SKM-1 treated with dmso at 0.1 percent for 144 hours (cell line): ENCODE measurements at regions not wholly inside any gene's neighbourhood (a gene's known extent, or its start where the extent isn't known, plus 50 kb on each side); places are given as distances from the start of the nearest gene placed in this dataset.
A peak's percentile ranks its signal among the peaks of the same experiment; 100 is the strongest.

ENCODE experiments used
- DNase-seq: peaks from one replicate; lab custom pipeline; 2025; ENCODE audit not compliant: unreplicated experiment; lab: John Stamatoyannopoulos, UW

DNA sequence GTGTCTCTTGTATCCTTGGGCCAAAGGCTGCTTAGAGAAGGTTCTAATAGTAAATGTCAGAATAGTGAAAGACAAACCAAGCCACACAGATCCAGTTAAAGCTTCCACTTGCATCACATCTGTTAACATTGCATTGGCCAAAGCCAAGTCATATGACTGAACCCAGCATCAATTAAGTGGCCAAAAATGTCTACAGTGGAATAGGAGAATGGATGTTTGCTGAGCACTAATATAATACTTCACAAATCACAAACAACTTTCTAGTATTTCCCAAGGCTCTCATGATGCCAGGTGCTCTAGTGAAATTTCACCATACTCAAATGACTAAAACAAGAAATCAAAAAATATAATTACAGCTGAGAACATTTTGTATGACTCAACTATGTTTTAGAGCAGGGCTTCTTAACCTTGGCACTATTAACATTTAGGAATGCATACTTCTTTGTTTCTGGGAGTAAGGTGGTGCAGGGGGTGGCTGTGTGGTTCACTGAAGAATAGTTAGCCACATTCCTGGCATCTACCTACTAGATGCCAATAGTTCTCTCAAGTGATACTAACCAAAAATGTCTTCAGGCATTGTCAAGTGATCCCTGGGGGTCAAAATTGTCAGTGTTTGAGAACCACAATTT is 148.0 kb upstream of the SPTLC3 start:
- no peak for DNase-seq

DNA sequence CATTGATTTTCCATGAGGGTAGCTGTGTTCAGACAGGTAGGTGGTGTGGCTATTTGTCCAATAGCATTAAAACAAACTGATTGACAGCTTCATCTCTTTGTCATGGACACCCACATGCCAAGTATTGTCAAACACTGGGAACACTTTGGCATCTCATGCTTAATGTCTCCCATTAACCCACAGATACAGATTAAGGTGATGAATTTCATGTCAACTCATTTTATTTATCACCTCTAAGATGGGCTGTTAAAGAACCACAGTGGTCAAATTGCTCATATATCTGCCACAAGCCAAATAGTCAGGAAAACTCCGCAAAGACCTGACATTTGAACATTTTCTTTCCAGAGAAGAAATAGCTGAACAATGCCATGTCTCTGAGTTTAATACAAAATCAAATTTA is 139.1 kb upstream of the SPTLC3 start:
- no peak for DNase-seq

DNA sequence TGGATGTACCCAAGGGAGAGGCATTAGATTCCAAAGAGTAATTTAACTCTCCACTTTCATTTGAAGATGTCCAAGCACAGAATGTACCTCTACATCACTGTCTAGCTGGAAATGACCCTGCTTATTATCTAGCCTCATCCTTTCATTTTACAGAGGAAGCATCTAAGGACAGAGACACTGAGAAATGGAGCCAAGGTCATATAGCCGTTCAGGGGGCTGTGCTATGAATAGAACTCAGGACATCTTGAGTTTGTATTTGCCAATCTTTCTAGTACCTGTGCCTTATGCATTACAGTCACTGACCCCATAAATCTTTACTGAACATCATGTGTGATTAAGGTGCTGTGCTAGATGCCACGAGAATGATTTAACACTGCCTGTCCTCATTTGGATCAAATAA is 138.2 kb upstream of the SPTLC3 start:
- DNase-seq, result no peak

DNA sequence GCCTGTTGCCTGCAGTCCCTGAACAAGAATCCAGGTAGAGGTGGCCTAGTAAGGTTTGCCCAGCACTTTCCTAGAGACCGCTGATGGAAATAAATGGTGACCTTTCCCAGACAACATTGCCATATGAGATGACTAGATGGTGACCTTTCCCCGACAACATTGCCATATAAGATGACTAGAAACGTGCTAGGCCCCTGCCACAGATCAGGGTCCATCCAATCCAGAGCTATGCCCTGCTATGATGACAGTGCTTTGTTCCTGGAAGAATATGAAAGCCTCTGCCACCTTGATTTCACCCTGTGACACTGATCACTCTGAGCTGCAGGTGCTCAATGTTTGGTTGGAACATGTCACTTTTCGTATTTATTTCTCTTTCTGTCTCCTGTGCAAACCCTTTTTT is 133.8 kb upstream of the SPTLC3 start:
- DNase-seq, result no peak

DNA sequence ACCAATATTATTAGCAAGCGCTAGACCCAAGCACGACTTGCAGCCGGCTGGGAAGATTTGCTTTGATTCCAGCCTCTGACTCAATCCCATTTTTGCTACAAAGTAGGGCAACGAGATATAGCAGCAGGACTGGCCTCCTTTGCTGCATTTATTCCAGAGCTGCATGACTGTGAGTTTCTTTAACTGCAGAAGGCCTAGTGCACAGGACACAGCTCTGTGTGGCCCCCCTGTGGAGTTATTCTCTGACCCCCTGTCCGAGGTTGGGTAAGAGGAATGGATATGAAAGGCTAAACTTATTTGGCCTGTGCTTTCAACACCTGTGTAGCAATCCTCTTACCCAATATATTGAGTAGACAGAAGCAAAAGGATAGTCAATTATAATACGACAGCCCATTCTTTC is 133.3 kb upstream of the SPTLC3 start:
- DNase-seq, result no peak

DNA sequence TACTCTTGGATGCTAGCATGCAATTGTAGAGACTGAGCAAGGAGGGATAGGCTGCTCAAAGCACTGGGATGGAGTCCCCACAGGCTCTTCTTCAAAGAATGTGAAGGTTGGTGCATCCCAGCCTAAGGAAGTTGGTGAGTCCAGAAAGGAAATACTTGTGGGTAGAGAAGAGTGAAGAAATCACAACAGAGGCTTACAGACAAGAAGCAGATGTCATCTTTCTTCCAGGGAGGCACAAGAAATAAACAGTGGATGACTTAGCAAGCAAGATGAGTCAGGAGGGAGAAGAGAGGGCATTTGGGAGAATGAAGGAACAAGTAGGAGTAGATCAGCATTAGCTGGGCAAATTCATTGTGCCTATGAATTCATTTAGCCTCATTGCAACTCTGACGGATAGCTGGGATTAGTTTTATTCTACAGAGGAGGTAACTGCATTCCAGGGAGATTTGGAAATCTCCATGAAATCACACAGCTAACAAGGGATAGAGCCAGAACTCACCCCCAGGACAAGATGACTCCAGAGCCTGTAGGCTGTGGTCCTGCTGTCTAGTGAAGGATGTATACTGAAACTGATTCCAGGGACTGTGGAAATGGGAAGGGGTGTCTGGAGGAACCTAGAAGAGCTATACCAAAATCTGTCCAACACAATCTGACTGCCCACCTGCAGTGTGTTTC is 125.8 kb upstream of the SPTLC3 start:
- no peak for DNase-seq

DNA sequence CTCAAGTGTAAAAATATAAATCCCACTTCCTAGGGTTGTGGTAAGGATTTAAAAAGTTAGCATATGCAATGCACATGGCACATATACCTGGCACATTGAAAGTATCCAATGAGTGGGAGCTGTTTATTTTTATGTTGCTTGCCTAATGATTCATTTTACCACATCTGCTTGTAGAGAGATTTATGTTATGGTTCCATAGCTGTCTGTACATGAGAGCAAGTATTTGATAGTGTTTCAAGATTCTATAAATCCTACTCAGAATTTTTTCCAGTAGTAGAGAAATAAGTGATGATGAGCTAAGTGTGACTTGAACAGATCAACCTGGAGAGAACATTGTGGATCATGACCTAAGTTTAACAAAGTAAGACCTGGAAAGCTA is 125.3 kb upstream of the SPTLC3 start:
- DNase-seq, result no peak

DNA sequence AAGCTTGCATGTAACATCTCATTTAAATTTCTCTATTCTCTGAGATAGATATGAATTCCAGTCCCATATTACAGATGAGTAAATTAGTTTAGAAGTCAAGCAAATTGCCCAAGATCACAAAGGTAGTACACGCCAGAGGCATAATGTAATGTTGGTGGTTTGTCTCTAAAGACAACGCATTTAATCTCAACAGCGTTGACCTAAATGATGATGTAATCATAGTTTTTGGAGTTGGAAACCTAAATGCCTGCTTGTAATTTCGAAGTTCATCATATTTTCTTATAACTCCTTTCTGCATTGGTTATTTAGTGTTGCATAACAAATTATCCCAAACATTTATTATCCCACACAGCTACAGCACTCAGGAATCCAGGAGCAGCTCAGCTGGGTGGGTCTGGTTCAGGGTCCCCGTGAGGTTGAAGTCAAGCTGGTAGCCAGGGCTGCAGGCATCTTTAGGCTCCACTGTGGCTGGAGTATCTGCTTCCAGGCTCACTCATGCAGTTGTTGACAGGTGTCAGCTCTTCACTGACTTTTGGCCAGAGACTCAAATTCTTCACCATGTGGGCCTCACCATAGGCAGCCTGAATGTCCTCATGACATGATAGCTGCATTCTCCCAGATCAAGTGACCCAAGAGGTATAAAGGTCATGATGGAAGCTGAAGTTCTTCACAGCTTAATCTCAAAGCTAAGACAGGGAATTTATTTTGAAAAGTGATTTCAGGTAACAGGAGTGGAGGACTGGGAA is 122.0 kb upstream of the SPTLC3 start:
- DNase-seq, result no peak

DNA sequence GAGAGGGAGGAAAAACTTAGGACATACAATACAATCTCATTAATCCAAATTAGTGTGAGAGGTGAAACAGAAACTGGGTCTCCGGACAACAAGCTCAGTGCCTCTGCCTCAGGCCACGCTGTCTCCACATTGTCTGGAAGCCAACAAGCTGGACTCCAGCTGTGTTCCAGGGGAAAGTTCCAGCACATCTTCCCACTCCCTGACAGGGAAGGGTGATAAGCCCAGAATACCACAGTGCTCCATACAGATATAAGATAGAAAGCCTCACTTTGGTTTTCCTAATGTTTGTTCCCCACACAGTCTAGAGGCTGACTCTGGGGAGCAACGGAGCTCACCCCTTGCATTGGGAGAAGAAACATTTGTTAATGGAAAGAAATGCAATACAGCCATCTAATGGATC is 117.1 kb upstream of the SPTLC3 start:
- DNase-seq, result no peak

DNA sequence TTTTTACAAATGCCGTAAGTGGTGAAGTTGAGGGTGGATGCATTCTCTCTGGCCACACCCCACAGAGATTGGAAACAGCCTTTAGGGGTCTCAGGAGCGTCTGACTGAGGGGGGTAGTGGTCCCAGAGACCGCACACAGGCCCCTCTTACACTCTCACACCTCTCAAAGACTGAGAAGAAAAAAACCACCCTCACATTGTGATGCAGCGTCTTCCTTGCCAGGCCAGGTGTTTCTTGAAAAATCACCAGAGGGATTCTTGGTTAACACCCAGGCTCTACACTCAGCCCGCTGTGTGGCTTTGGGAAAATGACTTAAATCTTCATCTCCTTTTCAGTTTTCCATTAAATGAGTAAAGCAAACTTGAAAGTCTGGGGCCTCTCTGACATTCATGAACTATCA is 115.8 kb upstream of the SPTLC3 start:
- DNase-seq, result no peak

DNA sequence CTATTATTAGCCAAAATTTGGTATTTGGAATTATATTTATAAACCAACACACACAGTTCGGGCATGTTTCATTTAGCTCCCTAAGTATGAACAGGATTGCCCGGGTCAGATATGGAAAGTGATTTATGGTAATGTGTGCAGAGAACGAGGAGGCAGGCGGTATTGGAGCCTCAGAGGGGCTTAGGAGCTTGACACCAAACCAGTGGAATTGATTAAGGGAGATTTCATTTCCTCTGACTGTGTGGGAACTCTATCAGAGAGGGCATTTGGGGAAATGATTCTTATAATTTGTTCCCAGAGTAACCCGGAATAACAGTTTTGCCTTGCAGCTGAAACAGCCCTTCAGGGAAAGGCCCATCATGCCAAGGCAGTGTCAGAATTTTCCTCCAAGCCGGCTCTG is 115.1 kb upstream of the SPTLC3 start:
- DNase-seq, result no peak

DNA sequence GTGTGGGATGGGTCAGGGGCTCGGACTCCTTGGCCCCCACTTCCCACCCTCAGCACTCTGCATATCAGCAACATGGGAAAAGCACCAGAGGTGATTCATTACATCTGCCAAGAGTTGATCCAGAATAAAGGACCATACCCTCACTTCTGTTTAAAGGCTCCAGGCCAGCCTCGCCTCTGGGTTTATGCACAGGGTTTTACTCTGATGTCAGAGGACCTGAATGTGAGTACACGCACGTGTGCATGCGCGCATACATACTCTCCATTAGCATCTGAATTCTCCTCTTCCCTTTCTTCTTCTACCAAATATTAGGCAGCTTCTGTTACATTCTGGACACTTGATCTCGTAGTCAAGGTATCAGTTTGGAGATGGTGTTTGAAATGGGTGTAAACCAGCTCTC is 114.7 kb upstream of the SPTLC3 start:
- no peak for DNase-seq

DNA sequence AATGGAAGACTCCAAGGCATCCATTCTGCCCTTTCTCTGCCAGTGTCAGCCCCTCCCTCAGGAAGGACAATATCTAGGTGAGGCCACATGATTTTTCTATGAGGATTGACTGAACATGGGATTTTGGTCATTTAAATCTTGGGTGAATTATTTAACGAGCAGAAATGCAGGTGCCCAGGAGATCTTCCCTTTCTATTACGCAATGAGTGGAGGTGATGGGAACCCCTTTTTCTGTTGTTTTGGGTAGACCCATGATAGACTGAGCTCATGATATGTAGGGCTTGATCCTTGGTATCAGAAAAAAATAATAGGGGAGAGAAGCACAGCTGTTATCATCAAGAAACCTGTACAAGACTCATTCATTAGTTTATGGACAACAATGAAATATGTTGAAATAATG is 112.6 kb upstream of the SPTLC3 start:
- no peak for DNase-seq

DNA sequence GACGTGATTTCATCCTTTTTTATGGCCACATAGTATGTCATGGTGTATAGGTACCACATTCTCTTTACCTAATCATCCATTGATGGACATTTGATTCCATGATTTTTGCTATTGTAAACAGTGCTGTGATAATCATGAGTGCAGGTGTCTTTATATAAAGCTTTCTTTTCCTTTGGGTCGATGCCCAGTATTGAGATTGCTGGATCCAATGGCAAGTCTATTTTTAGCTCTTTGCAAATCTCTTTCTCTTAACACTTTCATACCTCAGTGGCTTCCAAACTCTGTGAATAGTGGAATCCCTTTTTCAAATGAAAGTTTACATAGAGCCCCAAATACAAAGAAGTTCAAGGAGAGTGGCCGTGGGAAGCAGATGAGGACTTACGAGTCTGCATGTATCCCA is 105.8 kb upstream of the SPTLC3 start:
- DNase-seq, result no peak

DNA sequence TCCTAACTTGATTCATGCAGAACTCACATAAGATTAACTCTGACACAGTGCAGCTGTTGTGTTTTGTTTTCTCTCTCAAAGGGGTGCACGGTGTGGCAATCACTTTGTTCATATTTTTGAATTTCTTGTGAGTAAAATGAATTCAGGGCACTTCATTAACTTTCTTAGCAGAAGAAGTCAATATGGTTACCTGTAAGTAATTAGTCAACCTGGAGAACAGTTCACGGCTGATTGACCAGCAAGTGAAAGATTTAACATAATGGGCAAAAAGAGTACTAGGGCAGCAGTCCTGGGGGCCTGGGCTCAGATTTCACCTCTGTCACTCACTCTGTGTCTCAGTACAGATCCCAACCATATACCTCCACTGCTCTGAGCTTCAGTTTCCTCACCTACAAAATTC is 102.4 kb upstream of the SPTLC3 start:
- DNase-seq, result no peak

DNA sequence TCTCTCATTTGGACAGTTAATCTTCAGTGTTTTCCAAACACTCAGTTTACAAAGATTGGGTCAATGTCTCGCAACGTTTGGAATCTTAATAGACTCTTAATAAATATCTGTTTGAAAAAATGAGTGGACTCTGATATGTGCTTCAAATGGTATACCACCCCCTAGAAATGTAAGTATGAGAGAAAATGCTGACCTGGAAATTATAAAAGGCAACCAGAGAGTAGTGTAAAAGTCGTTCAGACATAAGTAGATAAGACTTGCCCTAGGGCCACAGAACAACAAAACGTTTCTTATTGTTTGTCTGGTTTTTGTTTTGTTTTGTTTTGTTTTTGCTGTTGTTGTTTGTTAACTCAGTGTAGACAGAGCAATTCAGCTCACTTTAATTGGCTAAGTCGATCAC is 97.4 kb upstream of the SPTLC3 start:
- no peak for DNase-seq

DNA sequence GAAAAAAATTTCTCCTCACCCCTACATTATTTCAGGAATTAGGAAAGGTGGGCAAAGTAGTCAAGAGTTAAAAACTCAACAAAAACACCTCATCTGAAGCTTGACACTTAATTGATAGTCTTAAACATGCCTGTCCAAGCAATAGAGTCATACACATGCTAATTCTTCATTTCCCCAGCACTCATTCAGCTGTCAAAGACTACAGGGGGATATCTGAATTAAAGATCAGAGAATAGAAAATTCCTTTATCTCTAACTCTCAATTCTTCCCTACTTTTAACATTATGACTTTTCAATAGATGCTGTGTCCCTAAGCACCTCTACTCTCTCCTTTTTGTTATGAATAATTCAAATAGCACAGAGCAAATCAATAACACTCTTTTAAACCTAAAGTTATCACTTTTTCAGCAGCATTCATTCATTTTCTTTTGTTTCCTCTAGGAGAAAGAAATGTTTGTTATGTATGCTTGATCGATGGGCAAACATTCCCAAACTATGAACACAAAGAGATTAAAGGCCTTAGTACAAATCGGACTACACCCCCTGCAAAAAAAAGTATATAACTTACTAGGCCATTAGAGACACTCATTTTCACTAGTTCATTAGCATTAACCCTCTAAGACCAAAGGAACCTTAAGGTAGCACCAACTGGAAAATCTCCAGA is 94.9 kb upstream of the SPTLC3 start:
- DNase-seq, result no peak

DNA sequence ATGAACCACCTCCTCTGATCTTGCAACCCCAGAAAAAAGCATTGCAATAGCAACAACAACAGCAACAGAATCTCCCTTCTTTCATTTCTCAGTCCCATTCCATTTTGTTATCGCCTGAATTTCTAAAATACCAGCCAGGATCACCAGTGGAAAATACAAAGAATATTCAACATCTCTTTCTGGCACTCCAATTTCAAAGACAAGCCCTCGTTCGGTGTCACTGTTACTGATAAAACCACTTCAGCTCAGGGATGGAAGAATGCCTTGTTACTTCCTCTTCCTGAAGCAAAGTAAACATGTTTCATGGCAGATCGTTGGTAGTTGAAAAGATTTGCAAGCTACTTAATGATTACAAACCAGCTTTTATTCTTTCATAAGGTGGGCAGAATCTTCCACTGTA is 94.0 kb upstream of the SPTLC3 start:
- no peak for DNase-seq

DNA sequence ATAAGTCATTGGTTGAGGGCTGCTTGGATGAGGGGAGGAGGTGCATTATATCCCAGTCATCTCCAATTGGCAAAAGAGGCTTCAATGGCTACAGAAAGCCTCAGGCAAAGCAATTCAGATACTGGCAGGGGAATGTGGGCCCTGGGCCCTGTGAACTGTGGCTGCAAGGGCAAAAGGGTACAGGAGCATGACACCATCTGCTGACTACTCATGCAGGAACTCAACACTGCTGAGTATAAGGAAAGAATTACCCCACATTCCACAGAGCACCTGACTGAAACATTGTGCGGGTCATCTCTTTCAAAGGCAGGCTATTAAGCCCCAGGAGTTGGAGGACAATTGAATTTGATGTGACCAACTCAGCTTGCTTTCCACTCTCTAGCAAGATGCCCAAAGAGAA is 92.1 kb upstream of the SPTLC3 start:
- DNase-seq, result no peak

DNA sequence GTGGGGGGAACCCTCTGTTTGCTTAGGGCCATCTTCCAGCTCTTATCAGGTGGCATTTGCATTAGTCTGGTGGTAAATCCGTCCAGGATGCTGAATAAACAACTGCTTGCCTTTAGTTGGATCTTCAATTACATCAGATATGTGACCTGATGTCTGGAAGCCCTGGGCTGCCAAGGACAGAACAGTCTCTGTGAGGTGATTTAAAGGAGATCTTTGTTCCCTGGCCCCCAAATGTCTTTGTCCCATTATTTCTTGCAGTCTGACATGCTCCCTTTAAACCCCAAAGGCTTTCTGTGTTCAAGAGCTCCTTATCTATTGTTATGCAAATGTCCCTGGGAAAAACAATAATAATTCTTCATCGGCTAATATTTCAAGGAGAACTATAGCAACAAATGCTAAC is 84.6 kb upstream of the SPTLC3 start:
- DNase-seq, result no peak

DNA sequence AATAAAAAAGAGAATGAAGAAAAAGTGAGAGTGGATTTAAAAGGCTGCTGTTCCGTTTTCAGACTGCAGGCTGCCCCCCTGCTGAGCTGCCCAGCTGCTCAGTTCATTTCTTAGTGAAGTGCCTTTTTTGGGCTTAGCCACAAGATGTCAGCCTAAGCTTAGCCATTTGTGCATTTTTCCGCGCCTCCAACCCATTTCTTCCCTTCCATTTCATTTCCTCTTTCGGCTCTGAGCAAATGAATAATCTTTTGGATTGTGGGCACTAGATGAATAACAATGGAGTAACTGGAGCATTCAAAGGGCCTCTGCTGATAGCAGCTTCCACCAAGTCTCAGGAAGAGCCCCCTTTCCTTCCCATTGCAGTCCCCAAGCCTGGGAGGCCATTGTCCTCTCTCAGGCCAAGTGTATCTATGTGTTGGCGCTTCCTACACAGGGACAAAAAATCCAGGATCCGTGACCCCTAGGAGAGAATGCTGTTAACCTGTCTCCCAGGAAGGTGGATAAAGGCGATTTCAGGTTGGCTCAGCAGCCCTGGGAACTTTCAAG is 83.5 kb upstream of the SPTLC3 start:
- DNase-seq, result peak; percentile 58
